ENCODE measurements at regions not wholly inside any gene's neighbourhood (a gene's known extent, or its start where the extent isn't known, plus 50 kb on each side); places are given as distances from the start of the nearest gene placed in this dataset.

DNA sequence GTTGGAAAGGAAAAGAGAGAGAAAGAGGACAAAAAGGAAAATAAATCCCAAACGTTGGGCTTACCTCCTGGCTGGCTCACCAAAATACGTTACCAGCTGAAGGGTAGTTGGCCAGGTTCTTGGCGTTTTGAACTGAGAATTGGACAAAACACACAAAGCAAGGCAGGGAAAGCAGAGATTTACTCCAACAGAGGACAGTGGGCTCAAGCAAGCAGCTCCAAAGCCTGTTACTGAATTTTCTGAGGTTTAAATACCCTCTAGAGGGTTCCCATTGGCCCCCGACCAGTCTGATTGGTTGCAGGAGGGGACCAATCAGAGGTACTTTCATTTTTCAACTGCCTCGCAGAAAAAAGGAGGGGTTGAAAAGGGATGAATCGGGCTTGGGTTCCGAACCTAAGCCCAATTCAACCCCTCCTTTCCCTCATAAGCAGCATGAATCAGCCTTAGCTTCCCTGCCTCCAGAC lies 55.6 kb upstream of the ALOX12 start:
- peak; percentile 24 for DNase-seq

DNA sequence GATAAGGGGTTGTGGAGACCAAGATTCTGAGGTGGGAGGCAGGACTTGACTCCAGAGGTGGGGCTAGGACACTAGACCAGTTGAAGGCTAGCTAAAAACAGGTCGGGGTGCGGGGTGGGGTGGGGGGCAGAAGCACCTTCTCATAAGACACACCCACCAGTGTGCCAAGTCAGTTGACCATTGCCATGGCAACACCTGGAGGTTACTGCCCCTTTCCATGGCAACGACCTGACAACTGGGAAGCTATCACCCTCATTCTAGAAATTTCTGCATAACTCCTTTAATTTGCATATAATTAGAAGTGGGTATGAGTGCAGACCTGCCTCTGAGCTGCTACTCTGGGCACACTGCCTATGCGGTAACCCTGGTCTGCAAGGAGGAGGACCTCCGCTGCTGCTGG lies 53.9 kb upstream of the ALOX12 start:
- DNase-seq, result no peak

DNA sequence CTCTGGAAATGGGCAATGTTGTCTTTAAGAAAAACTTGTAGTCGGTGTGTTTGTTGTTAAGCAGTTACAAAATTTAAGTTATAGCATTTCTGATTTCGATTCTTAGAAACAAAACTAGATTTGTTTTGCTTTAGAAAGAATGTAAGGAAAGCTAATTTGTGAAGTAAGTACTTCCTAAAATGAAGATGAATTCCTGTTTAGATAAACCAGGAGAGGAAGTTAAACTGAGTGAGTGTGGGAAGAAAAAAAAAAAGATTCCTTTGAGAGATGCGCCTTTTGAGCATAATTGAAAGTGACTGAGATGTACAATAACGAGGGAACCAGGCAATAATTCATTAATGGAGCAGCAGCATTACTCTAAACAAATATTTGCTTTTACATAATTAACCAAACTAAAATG lies 52.4 kb upstream of the ALOX12 start:
- DNase-seq, result no peak

Data from central memory CD4-positive, alpha-beta T cell (primary cell).